HPDE6-E6E7 (cell line): ENCODE measurements at regions not wholly inside any gene's neighbourhood (a gene's known extent, or its start where the extent isn't known, plus 50 kb on each side); places are given as distances from the start of the nearest gene placed in this dataset.

Source experiments
- DNase-seq: peaks from one replicate; pipeline ENCODE4 v3.0.0; 2011; ENCODE audit warnings: missing footprints; ENCODE audit errors: extremely low spot score

DNA sequence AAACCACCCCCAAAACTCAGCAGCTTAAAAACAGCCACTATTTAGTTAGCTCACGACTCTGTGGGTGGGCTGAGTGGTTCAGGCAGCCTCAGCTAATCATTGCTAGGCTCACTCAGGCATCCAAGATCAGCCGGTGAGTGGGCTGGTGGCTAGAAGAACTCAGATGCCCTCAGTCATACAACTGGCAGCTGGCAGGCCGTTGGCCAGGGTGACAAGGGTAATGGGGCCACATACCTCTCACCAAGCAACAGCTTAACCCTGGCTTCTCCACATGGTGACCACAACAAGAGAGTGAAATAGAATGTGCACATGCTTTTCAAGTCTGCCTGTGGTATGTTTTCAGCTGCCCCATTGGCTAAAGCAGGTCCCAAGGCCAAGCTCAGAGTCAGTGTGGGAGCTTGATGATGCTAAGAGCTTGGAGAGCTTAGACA, 435.4 kb upstream of the TSHZ3 start:
- no peak for DNase-seq

- DNase-seq = no peak
Observed at GRCh38 chr19:31801611-31802010, 452.4 kb upstream of the TSHZ3 start.

- DNase-seq = no peak
Observed at GRCh38 chr19:31803835-31804446, 454.7 kb upstream of the TSHZ3 start.

DNA sequence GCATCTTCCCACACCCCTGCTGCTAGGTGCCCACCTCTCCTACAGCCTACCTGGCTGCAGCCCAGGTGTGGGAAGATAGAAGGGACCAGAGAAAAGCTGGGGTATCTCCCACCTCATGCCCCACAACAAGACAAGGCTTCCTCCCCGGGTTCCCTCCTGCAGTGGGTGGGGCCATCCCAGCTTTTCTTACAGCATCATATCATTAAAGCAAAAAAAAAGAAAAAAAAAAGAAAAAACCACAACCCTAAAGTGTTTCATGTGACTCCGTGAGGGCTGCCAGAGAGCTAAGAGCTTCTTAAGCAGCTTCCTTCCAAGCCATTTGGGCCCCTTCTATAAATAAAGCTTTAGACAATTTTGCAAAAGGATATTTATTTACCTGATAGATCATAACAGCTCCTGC, 455.4 kb upstream of the TSHZ3 start:
- DNase-seq = no peak

DNA sequence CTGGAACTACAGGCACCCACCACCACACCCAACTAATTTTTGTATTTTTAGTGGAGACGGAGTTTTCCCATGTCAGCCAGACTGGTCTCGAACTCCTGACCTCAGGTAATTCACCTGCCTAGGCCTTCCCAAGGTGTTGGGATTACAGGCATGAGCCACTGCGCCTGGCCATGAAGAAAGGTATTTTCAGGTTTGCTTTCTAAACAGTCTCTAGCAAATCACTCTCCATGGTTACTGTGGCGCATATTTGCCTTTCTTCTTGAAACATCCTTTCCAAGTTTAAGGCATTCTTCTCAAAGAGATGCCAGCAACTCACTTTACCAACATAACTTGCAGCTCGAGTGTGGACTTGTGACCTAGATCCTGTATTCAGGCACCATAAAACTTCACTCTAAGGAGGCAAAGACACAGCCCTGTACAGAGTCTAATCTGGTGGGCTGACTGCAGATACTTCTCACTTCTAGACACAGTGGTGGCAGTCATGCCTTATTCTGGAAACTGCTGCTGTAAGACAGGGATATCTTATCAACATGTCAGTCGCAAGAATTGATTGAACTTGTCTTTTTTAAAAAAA, 461.4 kb upstream of the TSHZ3 start:
- no peak for DNase-seq

- no peak for DNase-seq
Observed at GRCh38 chr19:31817971-31818797, 468.9 kb upstream of the TSHZ3 start.

DNA sequence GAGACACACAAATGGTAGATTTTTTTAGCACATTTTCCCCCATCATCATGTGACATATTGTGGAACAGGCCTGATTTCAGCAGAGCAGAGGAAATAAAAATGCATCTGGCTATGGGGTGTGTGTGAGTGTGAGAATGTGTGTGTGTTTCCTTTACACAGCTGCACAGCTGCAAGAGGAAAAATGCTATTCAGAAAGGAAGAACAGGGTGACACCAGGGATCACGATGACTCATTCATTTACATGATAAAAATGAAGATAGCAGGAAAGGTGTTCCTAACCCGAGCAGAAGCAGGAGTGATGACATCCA, 469.5 kb upstream of the TSHZ3 start:
- DNase-seq = no peak

DNA sequence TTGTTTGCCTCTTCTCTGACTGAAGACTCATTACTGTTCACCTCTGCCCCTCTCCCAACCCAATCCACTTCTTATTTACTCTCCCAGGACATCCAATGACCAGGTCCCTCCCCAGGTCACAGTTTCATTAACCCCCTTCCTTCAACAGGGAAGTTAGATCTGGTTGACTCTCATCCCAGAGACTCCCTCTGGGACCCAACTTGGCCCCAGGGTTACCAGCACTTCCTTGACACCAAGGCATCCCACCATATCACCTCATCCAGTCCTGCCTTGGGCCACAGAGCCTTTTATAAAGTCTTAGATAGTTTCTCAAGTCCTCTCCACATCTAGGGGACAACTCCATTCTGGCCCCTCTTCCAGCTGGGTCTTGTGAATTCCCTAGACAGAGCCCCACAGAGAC, 470.6 kb upstream of the TSHZ3 start:
- no peak for DNase-seq

DNA sequence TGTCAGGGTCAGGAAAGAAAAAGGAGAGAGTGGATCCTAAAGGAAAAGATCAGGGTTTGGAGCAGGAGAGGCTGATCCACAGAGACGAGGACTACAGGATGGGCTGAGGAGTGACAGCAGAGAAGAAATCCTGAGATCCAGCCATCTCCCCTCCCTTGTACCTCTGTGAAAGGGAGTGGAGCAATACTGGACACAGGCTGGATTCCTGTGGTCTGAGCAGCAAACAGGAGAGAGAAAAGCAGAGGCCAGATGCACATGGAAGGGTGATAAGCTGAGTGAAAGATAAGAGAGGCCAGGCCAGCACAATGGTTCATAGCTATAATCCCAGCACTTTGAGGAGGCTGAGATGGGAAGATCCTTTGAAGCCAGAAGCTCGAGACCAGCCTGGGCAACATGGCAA, 472.1 kb upstream of the TSHZ3 start:
- DNase-seq = no peak

GRCh38 chr19:31825134-31826094, 476.2 kb upstream of the TSHZ3 start:
- no peak for DNase-seq

DNA sequence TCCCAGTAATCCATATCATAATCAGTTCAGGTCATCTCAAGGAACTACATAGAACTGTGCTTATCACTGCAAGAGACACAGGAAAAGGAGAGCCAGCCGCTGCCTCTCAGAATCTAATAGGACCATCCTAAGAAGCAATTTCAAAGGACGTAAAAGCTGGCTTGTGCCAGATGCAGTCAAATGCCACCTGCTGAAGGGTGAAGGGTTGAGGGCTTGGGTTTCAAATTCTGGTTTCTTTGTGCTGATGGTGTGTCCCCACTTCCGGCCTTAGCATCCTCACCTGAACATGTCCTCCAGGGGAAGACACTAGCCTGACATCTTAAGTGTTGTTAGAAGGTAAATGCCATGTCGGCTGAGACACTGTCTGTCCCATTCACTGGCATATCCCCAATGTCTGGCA, 477.1 kb upstream of the TSHZ3 start:
- DNase-seq = no peak

GRCh38 chr19:31831421-31832175, 482.4 kb upstream of the TSHZ3 start:
- DNase-seq = no peak

GRCh38 chr19:31832176-31832548, 482.9 kb upstream of the TSHZ3 start:
- DNase-seq = no peak

DNA sequence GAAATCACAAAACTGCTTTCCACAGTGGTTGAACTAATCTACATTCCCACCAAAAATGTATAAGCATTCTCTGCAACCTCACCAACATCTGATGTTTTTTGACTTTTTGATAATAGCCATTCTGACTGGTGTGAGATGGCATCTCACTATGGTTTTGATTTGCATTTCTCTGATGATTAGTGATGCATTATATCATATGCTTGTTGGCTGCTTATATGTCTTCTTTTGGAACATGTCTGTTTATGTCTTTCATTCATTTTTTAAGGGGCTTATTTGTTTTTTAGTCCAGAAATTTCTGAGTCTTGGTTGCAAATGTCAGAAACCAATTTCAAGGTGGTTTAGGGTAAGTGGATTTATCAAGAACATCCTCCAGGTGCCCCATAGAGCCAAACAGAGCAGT, 484.8 kb upstream of the TSHZ3 start:
- no peak for DNase-seq

- DNase-seq = no peak
Observed at GRCh38 chr19:31838163-31838815, 489.1 kb upstream of the TSHZ3 start.

- DNase-seq = no peak
Observed at GRCh38 chr19:31840371-31840770, 491.1 kb upstream of the TSHZ3 start.

DNA sequence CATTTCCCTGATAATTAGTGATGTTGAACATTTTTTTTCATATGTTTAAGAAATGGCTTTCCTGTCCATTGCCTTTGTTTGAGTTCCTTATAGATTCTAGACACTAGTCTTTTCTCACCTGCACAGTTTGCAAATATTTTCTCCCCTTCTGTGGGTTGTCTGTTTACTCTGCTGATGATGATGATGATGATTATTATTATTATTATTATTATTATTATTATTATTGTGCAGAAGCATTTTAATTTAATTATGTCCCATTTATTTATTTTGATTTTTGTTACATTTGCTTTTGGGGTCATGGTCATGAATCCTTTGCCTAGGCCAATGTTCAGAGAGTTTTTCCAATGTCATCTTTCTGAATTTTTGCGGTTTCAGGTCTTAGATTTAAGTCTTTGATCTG, 492.5 kb upstream of the TSHZ3 start:
- DNase-seq = no peak

DNA sequence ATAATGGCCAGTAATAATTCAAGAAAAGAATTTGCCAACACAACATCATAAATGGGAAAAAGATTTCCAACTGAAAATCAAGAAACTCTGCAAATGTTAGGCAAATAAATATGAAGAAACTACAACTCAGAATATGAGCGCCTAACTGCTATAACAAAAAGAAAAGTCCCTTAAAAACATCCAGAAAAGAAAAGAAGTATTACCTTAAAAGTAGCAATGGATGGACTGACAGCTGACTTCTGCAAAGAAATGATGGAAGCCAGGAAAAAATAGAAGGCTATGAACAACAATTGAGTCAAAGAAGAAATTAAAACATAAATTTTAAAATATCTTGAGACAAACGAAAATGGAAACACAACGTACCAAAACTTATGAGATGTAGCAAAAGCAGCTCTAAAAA, 482.3 kb upstream of the ZNF507 start:
- DNase-seq = no peak

DNA sequence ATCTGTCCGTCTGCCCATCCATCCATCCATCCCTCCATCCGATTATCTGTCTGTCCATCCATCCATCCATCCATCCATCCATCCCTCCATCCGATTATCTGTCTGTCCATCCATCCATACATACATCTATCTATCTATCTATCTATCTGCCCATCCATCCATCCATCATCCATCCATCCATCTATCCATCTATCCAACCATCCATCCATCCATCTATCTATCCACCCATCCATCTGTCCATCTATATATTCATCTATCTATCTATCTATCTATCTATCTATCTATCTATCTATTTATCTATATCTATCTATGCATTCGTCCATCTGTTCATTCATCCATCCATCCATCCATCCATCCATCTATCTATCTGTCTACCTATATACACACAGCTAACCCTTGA, 471.1 kb upstream of the ZNF507 start:
- DNase-seq = no peak

DNA sequence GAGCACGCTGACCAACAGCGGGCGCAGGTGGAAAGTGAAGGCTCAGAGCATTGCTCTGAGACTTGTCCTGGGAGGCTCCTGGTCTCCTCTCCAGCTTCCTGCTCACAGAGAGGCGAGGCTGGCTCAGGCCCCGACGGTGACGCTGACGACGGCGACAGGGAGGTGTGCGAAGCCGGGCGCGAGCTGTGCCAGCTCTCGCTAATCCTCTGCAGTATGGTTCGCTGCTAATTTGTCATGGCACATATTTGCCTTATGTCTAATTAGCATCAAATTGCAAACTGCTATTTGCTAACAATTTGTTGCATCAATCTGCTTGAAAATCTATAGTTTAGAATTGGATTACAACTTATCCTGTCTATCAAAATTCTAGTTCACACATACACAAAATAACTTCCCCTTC, 469.8 kb upstream of the ZNF507 start:
- no peak for DNase-seq

- no peak for DNase-seq
Observed at GRCh38 chr19:31880283-31880682, 465.1 kb upstream of the ZNF507 start.
